ENCODE measurements at regions not wholly inside any gene's neighbourhood (a gene's known extent, or its start where the extent isn't known, plus 50 kb on each side); places are given as distances from the start of the nearest gene placed in this dataset.

GRCh38 chr20:52837378-52837777 lies 134.8 kb upstream of the TSHZ2 start:
- DNase-seq (ENCODE audit: low spot score) = no peak
- no peaks in the 10 kb centered on the region for H3K36me3 ChIP-seq
- intact Hi-C loops (cut with DNase I) = no loop called here
- H3K4me1 ChIP-seq (replicated peaks) = no peaks in the 10 kb centered on the region
- H3K27me3 ChIP-seq (replicated peaks; ENCODE audit: insufficient read depth) = no peaks in the 10 kb centered on the region
- TF ChIP-seq POLR2A (IDR thresholded peaks at IDR 0.05) (no peak), POLR2AphosphoS5 (IDR thresholded peaks at IDR 0.05) (no peak), CTCF (IDR thresholded peaks at IDR 0.05) (no peak)
- H3K27ac ChIP-seq = no peak overlapping the region
- H3K4me3 ChIP-seq = no peak overlapping the region
- 52% methylated on average over 4 of the region's 4 CpGs for WGBS
- no peaks in the 10 kb centered on the region for H3K9me3 ChIP-seq

GRCh38 chr20:52833901-52834300 lies 138.3 kb upstream of the TSHZ2 start:
- TF ChIP-seq POLR2AphosphoS5 (IDR thresholded peaks at IDR 0.05) = peak; percentile 62
- no peak for TF ChIP-seq CTCF (IDR thresholded peaks at IDR 0.05)
- Histone ChIP-seq H3K9me3 (no peaks in the 10 kb centered on the region), H3K27ac (peak overlapping the region in 1 of 2 donors; percentile 25), H3K36me3 (no peaks in the 10 kb centered on the region), H3K27me3 (replicated peaks; ENCODE audit: insufficient read depth) (no peaks in the 10 kb centered on the region), H3K4me3 (no peak overlapping the region), H3K4me1 (replicated peaks) (no peaks in the 10 kb centered on the region)
- WGBS = 67% methylated on average over 2 of the region's 2 CpGs
- intact Hi-C loops (cut with DNase I) = no loop called here
- DNase-seq (ENCODE audit: low spot score) = peak; percentile 72

- 90% methylated on average over 4 of the region's 4 CpGs for WGBS
Measured at GRCh38 chr20:52832151-52832774, 139.9 kb upstream of the TSHZ2 start.

GRCh38 chr20:52830598-52830997 lies 141.6 kb upstream of the TSHZ2 start:
- Histone ChIP-seq H3K4me3 (no peak overlapping the region), H3K4me1 (replicated peaks) (no peaks in the 10 kb centered on the region), H3K27me3 (replicated peaks; ENCODE audit: insufficient read depth) (no peaks in the 10 kb centered on the region), H3K27ac (no peak overlapping the region), H3K9me3 (no peaks in the 10 kb centered on the region), H3K36me3 (no peaks in the 10 kb centered on the region)
- no peak for TF ChIP-seq CTCF (IDR thresholded peaks at IDR 0.05)
- no peak for TF ChIP-seq POLR2AphosphoS5 (IDR thresholded peaks at IDR 0.05)
- TF ChIP-seq POLR2A (IDR thresholded peaks at IDR 0.05) = no peak
- no peak for DNase-seq (ENCODE audit: low spot score)
- WGBS = 95% methylated on average over 4 of the region's 4 CpGs
- intact Hi-C loops (cut with DNase I) = no loop called here

More at GRCh38 chr20:52832151-52832774, 139.9 kb upstream of the TSHZ2 start:
- no peak overlapping the region for H3K27ac ChIP-seq
- intact Hi-C loops (cut with DNase I) = no loop called here
- no peaks in the 10 kb centered on the region for H3K9me3 ChIP-seq
- no peaks in the 10 kb centered on the region for H3K4me1 ChIP-seq (replicated peaks)
- H3K36me3 ChIP-seq = no peaks in the 10 kb centered on the region
- H3K4me3 ChIP-seq = no peak overlapping the region
- TF ChIP-seq POLR2A (IDR thresholded peaks at IDR 0.05) (no peak), POLR2AphosphoS5 (IDR thresholded peaks at IDR 0.05) (no peak), CTCF (IDR thresholded peaks at IDR 0.05) (no peak)
- DNase-seq (ENCODE audit: low spot score) = no peak
- H3K27me3 ChIP-seq (replicated peaks; ENCODE audit: insufficient read depth) = no peaks in the 10 kb centered on the region

- no peak for TF ChIP-seq CTCF (IDR thresholded peaks at IDR 0.05)
- Histone ChIP-seq H3K4me3 (no peak overlapping the region), H3K27me3 (replicated peaks; ENCODE audit: insufficient read depth) (no peaks in the 10 kb centered on the region), H3K27ac (no peak overlapping the region), H3K36me3 (no peaks in the 10 kb centered on the region), H3K9me3 (no peaks in the 10 kb centered on the region), H3K4me1 (replicated peaks) (no peaks in the 10 kb centered on the region)
- no peak for DNase-seq (ENCODE audit: low spot score)
- intact Hi-C loops (cut with DNase I) = no loop called here
Measured at GRCh38 chr20:52829111-52829510, 143.0 kb upstream of the TSHZ2 start.

Measured in prostate gland (tissue), 2 donors.